ENCODE measurements at regions not wholly inside any gene's neighbourhood (a gene's known extent, or its start where the extent isn't known, plus 50 kb on each side); places are given as distances from the start of the nearest gene placed in this dataset.
"Not testable (repeated sequence)": the region's sequence is repeated elsewhere in the genome, so short reads cannot be mapped to it uniquely, and the experiment has no call there.

DNA sequence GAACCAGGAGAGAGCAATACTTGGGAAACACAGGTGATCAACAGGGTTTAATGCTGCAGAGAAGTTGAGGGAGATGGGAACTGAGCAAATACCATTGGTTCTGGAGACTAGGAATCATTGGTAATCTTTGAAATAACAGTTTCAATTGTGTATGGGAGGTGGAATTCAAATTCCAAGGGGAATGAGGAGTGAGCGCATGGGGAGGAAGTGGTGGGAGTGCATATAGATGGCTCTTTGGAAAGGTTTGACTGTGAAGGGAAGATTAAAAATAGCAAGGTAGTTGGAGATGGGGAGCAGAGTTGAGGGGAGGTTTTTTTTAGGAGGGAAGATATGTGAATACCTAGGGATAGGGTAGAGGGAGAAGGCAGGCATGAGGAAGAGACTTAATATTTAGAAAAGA, 51.1 kb upstream of the ROPN1 start:
- DNase-seq (ENCODE audit: low read depth, low spot score), result no peak

DNA sequence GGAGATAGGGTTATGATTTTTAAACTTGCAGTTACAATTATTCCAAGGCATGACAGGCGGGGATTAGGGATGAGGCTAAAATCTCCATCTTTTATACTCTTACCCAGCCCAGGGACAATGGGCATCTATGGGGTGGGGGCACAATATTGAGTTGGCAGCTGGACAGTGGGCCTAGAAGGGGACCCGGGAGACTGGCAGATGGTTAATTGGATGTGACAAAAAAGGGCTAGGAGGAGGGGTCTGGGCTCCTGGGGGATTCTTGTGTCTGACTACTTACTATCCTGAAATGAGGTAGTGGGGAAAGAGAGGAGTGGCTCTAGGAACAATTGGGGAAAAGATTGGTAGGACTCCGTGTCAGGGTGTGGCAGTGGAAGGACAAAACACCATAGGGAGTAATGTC, 53.0 kb upstream of the ROPN1 start:
- DNase-seq (ENCODE audit: low read depth, low spot score), result no peak

DNA sequence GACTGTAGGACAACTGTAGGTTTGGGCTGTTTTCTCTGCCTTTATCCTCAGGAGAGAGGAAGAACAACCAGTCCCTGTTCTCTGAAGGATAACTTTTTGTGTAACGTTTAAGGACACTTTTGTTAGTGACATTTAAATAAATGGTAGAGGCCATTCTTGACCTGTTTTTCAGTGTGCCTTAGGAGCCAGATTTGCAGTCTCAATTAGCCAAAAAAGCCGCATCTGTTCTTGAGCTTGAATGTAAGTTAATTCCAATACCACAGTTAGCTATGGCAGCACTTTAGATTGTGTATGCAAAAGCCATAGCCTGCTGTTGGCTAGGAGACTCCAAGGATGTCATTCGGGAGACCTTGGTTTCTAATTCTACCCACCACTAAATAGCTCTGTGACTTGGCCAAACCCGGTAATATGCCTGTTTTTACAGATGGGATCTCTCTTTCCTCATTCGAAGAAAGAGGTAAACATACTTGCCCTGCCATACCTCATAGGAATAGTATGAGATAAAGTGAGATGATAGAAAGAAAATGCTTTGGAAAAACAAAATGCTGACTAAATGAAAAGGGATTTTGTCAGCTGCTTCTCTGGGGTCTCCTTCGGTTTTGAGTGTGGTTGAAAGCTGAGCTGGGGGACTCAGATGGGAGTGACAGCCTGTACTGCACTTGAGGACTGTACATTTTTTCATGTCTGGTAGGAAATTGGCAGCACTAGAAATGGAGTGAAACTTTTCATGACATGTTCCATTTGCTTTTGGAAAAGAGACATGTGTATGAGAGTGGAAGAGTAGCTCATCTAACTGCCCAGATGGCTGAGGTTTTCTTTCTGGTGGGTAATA, 57.3 kb upstream of the ROPN1 start:
- DNase-seq (ENCODE audit: low read depth, low spot score), result no peak

DNA sequence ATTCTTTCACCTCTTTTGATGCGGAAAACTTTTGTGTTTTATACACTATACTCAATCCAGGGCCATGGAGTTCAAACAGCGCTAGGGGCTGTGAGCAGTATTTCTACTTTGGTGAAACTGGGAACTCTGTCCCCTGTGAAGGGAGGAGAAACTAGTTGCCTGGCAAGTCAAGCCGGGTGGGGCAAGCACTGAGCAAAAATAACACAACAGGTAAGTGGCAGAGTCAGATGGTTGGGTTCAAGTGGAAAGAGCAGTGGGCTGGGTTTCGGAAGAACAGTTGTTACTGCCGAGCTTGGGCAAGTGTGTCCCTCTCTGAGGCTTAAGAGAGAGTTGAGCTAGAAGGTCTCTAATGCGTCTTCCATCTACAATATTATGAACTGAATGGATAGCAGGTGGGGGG, 59.7 kb upstream of the ROPN1 start:
- DNase-seq (ENCODE audit: low read depth, low spot score), result no peak

DNA sequence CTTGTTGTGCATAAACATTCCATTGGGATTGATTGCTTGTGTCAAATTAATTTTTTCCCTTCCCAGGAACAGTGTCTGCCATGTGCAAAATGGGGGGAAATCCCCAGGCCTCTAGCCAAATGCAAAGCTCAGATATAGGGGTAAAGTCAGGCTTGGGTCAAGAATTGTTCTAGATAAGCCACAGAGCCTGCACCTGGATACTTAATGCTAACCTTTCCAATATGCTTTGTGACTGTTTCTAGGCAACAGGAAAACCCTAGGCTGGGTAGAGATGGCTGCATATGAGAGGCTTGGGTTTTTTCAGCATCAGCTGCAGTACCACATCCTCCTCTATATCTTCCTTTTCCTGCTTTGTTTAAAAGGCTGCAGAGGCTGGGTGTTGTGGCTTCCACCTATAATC, 61.9 kb upstream of the ROPN1 start:
- no peak for DNase-seq (ENCODE audit: low read depth, low spot score)

DNA sequence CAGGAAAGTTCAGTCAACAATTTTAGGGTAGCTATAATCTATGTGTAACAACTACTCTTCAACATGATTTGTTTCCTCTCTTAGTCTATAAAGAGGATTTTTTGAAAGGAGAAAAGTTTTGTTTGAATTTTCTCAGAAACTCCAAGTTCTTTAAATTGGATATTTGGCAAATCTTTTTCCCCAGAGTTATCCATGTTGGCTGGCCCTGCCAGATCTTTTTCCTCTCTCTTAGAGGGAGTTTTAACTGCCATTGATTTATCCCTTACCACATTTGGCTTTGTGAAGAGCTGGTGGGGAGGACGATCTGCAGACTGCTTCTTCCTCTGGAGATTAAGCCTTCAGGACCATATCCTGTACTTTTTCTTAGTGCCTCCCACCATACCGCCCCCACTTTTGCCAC, 64.9 kb upstream of the ROPN1 start:
- DNase-seq (ENCODE audit: low read depth, low spot score), result no peak

DNA sequence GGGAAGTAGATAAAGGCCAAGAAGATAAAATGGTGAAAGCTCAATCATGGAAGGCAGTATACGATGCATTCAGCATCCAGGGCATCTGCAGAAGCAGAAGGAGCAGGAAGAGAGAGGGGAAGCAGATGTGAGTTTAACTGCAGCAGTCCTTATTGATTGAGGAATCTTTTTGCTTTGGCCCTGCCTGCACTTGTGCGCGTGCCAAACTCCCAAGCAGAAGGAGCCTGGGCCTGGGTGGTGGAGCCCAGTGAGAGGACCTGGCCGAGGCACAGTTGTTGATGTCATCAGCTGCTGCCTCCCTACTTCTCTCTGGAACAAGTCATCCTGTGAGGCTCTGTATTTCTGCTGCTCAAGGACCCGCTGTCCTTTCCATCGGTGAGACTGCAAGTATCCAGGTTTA, 65.5 kb upstream of the ROPN1 start:
- DNase-seq (ENCODE audit: low read depth, low spot score), result no peak

DNA sequence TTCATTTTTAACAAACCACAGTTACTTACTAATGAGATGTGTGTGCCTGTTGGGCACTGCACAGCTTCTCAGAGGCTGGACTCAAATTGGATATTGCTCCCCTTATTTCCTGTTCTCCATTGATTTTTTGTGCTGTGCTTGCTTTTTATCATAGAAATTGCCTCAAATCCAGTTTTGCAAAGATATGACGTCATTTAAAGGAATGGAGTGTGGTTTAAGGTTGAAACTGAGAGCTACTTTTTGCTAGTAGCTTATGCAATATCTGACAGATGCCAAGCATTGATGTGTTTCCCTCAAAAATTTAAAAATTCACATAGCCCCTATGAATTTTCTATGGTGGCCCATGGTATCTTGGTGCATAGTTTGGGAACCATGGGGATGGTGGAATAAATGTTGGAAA, 67.7 kb upstream of the ROPN1 start:
- DNase-seq (ENCODE audit: low read depth, low spot score), result no peak

DNA sequence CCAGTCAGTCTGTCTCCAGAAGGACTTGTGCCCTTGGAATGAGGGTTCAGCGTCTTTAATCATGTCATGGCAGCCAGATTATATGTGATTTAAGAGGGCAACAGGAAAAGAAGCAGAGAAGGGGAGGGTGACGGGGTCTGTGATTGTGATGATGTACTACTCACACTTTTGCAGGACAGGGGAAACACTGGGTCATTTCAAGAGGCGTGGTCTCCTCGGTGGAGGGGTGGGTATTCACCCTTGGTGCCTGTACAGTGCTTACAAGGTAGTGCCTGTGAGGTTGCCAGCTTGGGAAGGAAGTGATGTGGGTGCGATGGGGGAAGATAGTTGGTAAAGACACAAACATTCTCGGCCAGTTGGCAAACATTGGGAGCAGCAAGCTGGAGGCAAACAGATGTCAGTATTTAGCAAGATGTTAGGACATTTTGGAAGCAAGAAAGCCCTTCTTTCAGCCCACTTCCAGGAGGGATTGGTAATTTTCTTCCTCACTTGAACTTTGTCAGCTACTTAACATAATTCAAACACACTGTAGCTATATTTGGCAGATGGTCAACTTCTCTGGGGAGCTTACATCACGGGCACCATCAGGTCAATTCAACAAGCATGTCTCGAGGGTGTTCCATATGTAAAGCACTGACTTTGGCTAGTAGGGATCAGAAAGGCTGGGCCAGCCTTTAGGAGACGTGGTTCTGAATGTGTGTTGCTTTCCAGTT, 71.4 kb upstream of the ROPN1 start:
- DNase-seq (ENCODE audit: low read depth, low spot score), result no peak

DNA sequence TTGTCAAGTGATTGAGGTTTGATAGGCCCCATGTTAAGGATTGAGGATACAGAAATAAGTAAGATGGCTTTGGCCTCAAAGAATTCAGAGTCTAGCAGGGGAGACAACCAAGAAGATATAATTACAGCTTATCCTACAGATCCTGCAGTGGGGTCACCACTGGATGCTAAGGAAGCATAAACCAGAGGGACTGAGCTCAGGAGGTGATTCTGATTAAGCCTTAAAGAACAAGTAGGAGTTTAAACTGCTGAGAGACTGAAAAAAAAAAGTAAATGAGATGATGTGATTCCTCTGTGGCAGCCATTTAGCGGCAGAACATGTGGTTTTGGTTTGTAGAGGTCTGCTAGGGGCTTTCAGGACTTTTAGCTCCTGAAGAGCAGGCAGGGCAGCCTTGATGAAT, 72.1 kb upstream of the ROPN1 start:
- DNase-seq (ENCODE audit: low read depth, low spot score), result no peak

DNA sequence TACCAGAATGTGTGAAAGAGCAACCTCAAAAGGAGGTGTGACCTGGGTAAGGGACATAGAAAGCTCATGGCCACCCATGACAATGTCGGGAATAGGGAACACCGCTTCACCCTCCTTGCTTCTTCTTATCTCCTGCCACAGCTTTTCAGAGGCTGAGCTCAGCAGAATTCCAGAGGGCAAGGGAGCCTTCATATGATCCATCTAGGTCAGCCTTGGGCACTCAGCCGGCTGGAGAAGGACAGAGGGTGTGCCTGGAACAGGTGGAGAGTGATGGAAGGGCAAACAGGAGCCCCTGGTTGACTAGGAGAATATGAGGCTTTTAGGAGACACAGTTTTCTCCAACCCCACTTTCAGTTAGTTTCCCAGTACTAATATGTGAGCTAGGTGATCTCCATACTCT, 74.6 kb upstream of the ROPN1 start:
- not testable (repeated sequence) for DNase-seq (ENCODE audit: low read depth, low spot score)

DNA sequence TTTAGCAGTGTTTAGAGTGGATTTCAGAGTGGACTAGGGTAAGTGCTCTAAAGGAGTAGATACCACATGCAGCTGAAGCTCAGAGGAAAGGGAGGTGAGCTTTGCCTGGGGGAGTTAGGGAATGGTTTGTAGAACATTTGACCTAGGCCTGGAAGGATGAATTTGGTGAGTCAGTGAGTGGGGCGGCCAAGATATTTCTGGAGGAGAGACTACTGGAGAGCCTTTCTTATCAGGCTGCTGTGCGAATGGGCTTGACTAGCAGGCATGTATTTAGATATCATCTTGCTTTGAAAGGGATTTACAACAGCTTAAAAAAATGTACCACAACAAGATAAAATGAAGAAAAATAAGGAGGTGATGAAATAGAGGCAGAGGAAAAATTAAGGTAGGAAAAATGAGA, 77.8 kb upstream of the ROPN1 start:
- DNase-seq (ENCODE audit: low read depth, low spot score), result not testable (repeated sequence)

DNA sequence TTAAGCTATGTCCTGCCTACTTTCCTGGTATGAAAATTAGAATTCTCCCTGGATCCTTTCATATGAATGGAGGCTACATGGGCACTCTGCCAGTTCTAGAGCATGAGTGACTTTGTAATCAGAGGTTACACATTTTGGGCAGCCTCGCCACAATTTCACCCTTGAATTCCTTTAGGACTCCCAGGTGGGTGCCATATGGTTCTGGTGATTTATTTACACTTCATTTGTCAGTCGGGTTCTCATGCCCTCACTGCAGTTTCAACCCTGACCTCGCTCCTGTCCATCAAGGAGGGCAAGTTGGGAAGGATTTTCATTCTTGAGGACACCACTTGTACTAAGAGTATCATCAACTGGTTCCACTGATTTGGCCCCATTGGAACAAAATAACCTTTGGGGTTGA, 83.2 kb upstream of the ROPN1 start:
- DNase-seq (ENCODE audit: low read depth, low spot score), result not testable (repeated sequence)

DNA sequence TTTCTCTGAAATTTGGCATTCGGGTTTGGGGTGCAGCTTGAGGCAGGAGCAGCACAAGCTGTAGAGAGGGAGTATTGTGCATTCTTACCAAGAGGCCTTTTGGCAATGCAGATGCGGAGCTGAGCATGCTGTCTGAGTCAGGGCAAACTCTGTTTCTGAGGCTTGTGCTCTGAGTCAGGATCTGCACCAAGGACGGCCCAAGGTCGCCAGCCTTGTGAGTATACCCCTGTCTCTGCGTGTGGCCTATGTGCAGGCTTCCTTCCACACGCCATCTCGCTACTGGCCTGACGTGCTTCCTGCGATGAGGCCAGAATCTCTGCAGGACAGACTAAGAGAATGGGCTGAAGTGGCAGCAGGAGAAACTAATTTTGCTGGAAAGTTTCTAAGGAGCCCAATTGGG, 83.8 kb upstream of the ROPN1 start:
- no peak for DNase-seq (ENCODE audit: low read depth, low spot score)

DNA sequence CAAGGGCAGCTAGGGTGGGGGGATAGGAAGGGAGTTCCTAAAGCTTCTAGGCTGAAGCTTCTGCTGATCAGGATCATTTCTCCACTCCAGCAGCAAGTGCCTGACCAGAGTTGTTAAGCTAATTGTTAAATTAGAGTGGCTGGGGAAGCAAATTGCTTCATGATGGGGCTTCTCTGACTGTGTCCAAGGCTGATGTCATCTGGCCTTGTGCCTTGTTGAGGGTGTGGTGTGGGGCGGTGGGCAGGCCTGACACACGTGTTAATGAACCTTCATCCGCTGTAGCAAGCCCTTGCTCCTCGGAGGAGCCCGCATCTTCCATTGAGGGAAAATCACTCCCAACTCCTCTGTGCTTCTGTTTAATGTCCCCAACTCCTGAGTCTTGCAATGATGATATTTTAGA, 84.3 kb upstream of the ROPN1 start:
- no peak for DNase-seq (ENCODE audit: low read depth, low spot score)

DNA sequence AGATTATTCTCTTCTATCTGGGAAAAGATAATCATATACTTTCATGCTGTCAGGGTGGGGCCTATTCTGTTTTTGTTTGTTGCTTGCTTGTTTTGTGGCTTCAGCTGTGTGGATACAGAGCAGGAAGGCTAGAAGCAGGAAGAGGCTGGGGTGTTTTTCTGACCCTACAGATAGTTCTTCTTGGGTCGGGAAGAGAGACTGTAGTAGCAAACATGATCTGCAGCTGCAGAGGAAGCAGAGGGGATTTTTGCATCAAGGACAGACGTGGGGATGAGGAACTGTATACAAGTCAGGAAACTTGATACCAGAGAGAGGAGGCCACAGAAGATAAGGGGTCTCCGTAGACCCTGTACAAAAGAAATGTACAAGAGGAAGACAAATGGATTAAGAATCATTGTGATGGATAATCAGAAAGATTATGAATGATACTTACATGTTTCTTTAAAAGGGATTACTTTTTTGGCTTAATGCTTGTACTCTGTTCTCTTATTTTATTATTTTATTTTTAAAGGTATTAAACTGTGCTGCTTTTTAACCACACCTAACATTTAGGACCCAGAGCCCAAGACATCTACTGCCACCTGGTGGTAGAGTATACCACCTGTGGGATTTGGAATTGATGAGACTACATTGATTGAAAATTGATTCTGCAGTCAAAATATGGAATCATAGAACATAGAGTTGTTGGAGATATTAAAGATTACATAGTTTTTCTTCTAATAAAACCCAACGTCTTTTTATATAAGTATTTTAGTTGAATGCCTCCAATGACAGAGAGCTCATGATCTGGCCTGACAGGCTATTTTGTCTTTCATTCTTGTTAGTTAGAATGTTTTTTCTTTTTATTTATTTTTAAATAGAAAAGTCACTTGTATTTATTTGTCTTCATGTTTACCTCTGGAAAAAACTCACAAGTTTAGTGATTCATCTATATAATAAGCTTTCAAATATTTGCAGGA, 87.3 kb upstream of the ROPN1 start:
- DNase-seq (ENCODE audit: low read depth, low spot score), result no peak

DNA sequence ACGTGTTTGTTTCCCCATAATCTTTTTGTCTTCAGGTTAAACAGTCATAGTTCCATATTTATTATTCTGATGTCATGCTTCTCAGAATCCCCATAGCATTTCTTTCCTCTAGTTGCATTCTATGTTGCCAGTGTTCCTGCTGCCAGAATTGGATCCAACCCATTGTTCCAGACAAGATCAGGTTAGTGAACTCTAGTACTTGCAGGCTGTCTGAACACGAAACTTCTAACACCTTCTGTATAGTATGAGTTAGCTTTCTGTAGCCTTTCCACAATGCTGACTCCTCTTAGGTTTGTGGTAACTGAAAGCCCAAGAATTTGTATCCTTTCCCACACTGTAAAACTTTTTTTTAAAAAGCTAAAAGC, 88.0 kb upstream of the ROPN1 start:
- no peak for DNase-seq (ENCODE audit: low read depth, low spot score)

DNA sequence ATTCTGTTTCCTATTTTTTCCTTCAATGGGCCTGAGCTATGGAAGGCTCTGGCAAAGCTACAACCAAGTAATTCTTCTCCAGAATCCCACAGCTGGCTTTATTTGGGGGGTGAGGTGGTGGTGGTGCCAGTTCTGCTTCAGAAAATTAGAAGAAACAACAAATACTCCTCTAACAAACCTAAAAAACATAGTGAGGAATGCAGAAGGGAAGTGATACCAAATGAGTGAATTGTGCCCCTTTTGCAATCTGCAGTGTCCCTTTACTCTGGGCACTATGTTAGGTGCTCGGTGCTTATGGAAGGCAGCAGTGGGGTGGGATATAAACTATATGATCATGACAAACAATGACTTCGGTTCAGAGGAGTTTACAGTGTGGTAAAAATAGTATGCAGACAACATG, 90.4 kb upstream of the ROPN1 start:
- no peak for DNase-seq (ENCODE audit: low read depth, low spot score)

DNA sequence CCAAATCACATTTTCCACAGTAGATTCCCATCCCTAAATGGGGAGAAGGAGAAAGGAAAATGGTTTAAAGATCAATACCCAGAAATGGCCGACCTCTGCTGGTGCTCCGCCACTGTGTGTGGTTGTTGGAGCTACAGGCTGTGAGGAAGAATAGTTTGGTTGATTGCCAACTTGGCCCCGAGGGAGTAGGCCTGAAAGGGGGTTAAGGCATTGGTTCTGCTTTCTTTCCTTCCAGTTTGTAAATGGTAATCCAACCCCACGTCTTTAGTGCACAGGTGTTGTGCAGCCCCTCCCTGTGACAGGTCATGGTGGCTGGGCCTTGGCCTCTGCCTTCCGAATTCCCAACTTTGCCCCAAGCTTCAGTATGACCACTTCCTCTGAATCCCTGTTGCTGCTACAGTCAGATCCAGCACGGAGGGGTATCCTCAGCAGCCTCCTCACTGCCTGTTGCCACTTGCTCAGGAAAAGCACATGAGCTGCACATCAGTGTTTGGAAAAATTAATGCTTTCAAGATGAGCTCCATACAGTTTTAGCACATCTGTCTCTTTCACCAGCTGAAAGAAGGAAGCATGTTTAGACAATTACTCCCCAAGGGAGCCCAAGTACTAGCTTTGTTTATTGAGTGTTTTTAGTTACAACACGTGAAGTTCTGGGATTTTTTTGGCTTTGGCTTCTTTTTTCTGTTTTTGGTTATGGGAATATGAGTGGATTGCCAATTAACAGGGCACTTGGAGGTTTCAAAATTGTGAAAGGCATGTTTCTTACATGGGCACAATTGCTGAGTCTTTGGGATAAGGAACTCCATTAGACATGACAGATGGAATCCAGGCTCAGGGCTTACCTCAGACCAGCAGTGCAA, 92.3 kb upstream of the ROPN1 start:
- DNase-seq (ENCODE audit: low read depth, low spot score), result no peak

DNA sequence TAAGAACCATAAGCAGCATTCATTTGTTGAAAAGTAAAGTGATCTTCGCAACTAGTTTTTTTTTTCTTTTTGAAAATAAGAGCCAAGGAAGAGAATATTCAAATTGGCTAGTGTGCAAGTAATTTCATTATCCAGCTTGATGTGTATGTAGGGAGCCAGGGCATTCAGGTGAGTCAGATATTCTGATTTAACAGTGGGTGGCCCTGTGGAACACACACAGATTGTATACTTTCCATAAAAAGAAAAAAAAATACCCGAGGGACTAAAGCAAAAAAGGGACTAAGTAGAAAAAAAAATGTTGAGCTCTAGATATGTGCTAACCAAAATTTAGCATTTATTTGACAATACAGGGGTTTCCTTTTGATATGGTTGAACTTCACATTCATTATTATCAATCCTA, 96.9 kb upstream of the ROPN1 start:
- no peak for DNase-seq (ENCODE audit: low read depth, low spot score)

DNA sequence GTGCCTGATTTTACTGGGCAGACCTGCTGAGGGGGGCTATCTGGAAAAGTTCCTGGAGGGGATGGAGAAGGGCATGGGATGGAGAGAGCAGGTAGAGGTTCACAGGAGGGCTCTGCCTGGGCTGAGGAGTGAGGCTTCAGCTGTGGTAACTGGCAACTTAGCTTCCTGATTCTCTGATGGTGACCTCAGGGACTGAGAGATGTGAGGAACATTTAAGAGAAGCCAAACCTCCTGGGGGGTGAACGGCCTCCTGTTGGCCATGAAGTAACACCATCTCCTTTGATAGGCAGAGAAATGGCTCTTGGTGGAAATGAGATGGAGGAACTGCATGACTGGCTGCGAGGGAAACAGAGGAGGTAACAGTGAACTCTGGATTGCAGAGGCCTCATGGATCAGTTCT, 97.3 kb upstream of the ROPN1 start:
- DNase-seq (ENCODE audit: low read depth, low spot score), result no peak

All from brain pericyte (primary cell).